NCI-H345 treated with DMSO at 0.1 percent for 48 hours (cell line): ENCODE measurements at regions not wholly inside any gene's neighbourhood (a gene's known extent, or its start where the extent isn't known, plus 50 kb on each side); places are given as distances from the start of the nearest gene placed in this dataset.
"Not testable (repeated sequence)": the region's sequence is repeated elsewhere in the genome, so short reads cannot be mapped to it uniquely, and the experiment has no call there.

ENCODE experiments used
- DNase-seq: peaks from one replicate; lab custom pipeline; 2025; ENCODE audit not compliant: unreplicated experiment; lab: John Stamatoyannopoulos, UW

DNA sequence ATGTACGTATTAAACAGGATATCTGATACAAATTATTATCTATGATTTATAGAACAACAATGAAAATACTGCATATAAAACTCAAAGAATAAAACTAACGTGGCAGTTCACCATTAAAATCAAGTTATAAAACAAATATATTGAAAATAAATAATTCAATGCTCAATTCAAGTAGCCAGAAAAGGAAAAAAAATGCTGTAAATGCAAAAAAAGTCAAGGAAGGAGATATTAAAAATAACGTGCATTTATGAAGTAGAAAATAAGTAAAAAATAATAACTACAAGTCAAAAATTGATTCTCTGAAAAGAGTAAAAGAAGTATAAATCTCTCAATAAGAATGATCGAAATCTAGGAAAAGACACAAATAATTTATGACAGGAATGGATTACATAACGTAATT is 460.5 kb upstream of the CD180 start:
- no peak for DNase-seq

DNA sequence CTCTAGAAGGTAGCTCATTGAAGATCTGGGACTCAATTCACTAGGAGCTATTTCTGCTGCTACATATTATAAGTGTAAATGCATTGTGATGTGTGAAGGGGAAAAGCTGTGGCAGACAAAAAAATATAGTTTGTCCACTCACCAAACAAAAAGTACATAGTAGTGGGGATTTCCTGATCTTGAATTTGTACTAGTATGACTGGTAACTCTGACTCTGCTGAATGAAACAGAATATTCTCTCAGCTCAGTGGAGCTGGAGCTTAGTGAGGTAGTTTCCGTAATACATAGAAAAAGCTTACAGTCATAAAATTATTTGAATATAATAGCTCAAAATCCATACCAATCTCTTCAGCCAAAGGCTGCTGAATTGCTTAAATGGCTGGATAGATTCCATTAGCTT is 455.6 kb upstream of the CD180 start:
- DNase-seq, result no peak

DNA sequence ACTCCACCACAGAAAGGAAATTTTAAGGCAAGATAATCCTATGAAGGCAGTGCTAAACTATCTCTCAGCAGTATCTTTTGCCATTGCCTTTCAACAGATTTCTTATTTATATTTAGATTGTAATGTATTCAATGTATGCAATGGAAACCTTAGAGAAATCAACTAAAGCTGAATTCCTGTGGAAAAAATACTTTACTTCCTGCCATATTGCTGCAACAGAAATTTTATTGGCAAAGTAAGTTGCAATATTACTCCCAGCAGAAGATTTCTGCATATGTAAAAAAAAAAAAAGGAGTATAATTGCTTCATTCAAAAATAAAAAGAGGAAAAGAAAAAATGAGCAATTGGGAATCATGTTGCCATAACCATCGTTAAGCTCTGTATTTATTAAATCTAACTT is 454.6 kb upstream of the CD180 start:
- no peak for DNase-seq

DNA sequence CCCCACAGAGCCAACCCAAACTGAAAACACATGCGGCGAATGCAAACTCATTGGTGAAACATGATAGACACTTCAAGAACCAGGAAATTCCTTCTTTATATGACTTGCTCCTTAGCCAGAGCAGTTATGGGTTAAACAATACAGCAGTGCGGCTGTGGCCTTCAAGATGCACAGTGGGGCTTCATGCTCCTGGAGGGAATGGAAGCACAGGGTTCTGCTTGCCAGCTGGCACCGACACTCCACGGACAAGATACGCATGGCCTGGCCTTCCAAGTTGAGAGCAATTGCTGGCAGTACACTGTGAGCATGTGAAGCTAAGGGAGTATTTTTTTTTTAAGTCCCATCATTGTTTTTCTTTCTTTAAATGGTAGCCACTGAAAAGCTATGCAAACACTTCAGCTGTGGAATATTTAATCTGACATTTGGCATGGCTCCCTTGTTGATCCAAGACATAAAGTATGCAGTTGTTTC is 451.6 kb upstream of the CD180 start:
- DNase-seq, result peak; percentile 63

DNA sequence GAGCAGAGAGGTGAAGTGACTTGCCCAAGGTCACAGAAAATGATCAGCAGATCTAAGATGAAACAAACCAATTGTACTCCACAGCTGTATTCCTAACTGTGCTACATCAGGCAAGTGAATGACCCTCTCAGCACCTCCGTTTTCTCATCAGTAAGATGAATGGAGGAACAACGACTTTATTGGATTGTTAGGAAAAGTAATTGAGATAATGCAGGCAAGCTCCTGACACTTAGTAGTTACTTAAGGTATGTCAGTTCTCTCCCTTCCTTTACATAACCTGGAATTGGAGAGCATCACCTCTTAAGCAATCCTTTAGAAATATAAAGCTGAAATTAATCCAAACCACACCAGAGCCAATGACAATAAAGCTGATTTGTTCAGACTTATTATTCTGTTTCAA is 451.2 kb upstream of the CD180 start:
- DNase-seq, result no peak

DNA sequence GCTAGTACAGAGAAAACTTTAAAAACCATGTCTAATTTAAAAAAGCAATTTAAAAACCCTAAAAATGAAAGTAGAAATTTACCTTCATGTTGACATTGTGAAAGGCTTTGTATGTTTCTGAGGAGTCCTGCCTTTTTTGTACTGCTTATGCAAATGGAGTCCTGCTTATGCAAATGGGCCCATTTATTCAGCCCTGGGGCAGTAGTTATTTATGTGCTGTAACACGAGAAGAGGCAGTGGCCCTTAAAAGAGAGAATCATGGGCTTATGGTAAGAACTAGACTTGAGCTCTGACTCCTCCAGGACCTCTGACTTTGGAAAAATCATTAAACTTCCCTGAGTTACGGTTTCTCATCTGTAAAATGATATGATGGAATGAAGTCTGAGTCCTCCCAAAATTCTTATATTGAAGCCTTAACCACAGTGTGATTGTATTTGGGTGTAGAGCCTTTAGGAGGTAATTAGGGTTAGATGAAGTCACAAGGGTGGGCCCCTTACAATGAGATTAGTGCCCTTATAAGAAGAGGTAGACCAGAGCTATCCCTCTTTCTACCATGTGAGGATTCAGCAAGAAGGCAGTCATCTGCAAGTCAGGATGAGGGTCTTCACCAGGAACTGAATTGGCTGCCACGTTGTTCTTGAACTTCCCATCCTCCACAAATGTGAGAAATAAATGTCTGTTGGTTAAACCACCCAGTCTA is 447.8 kb upstream of the CD180 start:
- DNase-seq, result no peak

DNA sequence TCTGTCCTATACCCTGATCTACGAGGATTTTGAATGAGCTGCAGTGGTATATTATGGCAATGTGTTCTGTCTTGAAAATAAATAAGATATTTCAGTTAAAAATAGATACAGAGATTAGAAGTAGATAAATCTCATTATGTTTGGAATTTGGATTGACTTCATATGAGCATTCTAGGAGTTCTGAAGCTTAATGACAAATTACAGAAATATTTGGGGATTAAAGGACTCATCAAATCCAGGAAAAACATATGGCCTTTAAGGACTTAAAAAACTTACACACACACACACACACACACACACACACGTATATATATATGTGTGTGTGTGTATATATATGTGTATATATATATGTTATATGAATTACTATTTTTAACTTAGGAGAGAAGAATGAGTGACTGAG is 446.9 kb upstream of the CD180 start:
- DNase-seq, result no peak

DNA sequence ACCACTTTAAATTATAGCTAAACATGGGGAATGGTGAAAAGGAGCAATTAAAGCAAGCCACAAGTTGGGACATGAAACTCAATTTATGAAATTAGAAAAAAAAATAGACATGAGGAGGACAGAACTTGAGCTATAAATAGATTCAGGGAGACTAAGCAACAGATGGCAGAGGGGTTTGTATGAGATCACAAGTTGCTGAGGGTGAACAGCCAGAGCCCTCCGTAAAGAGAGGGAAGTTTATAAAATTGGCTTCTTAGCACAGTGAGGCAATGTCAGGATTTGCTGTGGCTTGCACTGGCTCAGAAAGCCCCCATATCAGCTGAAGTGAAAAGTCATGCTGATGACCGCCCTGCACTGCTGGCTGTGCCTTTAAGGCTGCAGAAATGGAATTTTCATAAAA is 443.4 kb upstream of the CD180 start:
- DNase-seq, result no peak

DNA sequence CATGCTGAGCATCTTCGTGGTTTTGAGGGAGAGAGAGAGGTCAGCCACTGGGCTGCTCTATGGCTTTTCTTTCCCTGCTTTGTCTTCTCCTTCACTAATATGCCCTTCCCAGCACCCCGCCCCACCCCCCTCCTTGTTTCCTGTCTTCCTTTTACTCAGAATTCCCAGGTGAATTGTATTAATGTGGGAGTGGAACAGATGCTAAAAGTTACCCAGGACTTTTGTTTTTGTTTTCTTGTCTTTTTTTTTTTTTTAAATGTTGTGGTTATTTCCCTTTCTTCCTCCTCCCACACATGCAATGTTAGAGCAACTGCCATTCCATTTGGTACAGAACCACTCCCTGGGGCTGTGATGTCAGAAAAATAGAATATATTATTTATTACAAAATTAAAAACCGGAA is 442.7 kb upstream of the CD180 start:
- no peak for DNase-seq

DNA sequence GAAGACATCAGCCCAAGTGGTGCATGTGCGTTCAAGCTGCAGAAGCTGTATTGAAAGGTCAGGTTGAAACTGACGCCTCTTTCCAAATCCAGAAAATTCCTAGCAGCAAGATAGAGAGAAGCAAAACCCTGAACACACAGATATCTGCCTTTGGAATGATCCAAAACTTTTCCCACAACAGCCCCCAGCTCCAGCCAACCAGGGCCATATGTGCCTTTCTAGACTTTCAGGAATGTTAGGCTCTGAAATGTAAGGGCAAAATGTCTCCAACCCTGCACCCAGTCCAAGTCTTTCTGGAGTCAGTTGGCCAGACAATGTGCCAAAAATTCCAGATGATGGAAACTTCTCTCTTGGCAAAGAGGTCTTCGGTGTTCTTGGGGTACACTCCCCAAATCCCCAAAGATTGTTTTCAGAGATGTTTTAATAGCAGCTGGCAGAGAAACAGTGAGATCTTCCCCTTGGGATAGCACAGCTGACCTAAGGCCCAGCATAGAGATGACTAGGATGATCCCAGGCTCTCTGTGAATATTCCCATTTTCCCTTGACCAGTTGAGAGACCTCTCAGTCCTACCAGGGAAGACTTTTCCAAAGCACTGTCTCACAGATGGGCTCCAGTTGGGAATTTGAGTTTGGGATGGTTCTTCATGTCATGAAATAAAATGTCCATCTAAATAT is 440.4 kb upstream of the CD180 start:
- DNase-seq, result no peak

DNA sequence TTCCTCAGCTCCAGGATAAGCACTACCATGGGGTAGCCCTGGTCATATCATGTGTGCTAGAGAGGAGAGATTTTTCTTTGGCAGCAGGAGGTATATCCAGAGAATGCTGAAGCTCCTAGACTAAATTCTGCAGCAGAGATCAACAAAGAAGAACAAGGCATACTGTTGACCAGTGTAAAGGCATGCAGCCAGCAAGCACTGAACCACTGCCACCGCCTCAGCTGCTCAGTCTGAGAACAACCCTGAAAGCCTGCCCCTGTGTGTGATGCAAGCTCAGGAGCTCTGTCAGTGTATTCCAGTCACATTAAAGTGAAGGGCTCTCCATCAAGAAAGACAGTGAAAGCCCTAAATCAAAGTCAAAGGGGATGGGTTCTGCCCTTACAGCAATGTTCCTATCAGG is 439.5 kb upstream of the CD180 start:
- DNase-seq, result no peak

DNA sequence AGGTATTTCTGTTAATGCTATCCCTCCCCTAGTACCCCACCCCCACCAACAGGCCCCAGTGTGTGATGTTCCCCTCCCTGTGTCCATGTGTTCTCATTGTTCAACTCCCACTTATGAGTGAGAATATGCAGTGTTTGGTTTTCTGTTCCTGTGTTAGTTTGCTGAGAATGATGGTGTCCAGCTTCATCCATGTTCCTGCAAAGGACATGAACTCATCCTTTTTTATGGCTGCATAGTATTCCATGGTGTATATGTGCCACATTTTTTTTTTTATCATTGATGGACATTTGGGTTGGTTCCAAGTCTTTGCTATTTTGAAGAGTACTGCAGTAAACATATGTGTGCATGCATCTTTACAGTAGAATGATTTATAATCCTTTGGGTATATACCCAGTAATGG is 430.5 kb upstream of the CD180 start:
- not testable (repeated sequence) for DNase-seq

DNA sequence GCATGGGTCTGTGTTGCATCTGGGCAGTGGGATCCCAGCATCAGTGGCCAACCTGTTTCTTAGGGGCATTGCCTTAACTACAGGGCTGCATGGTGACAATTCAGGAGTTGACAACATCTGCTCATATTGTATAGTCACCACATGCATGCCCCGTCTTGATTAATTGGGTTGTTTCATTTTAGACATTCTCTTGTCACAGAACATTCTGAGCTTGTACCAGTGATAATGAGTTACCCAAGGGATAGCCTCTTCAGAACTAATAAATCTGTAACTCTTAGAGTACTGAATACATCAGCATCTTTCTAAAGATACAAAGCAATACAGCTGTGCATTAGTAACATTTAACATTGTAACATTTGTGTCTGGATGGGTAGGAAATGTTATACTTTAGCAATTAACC is 426.5 kb upstream of the CD180 start:
- DNase-seq, result no peak

DNA sequence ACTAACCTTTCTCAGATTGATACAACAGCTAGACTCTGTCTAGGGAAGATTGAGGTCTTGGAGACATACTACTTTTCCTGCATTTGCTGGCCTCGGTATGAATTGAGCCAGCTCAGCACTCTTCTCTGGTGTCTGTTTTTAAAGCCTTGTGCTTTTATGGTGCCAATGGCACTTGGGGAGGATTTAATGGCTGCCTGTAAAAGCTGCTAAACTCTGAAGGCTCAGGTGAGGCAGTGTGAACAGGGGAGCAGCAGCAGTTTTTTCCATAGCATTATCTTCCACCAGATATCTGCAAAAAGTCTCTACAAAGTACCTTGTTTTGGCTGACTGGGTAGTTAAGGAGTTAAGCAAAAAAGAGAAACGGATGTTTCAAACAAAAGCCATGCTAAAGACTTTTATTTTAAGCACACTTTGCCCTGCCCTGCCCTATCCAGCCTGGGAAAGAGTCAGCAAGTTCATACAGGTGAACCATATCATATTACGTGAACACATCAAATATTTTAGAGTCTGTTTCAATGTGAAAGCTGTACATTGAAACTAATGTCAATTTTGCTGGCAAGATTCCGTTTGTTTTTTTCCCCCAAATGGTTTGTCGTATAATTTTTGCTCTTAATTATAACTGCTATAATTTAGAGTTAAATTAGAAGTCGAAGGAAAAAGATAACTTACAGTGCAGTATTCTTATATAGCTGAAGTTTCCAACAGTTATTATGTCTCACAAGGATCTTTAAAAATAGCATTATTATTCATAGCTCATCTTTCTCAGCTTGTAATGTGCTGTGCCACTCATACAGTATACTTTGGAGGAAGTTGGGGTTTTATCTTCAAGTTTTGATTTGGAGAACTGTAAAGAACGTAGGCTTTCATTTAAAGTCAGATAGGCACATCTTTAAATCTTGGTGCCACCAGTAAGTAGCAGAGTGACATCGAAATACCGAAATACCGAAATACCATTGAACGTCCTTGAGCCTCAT is 424.1 kb upstream of the CD180 start:
- DNase-seq, result no peak

DNA sequence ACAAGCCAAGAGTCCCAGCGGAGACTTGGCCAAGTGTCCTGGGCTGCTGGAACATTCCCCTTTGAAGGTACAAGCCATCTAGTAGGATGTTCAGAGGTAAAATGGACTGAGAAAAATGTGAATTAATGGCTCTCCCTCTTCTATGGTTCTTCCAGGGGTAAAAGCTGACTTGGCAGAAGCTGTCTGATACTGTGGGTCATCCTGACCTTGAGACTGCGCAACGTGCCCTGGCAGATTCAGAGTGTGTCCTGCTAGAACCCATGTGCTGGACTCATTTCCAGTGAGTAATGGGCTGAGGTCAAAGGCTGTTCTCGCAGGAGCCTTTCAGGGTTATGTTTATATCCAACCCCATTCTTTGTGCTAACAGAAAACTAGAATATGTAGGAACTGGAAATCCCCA is 423.0 kb upstream of the CD180 start:
- no peak for DNase-seq

DNA sequence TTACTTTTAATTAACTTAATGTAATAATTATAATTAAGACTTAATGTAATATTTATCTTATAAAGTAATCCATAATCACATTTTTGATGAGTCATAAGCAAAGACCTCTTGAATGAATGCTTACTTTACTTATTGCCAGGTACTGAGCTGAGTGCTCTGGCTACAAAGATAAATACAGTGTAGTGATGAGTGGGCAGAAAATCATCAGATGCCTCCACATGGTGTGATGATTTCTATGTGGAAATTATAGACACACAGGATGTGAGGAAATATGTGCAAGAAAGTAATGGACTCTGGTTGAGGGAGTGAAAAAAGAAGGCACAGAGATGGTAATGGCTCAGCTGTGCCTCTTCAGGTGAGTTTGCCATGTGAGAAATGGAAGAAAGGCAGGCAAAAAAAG is 422.6 kb upstream of the CD180 start:
- no peak for DNase-seq

DNA sequence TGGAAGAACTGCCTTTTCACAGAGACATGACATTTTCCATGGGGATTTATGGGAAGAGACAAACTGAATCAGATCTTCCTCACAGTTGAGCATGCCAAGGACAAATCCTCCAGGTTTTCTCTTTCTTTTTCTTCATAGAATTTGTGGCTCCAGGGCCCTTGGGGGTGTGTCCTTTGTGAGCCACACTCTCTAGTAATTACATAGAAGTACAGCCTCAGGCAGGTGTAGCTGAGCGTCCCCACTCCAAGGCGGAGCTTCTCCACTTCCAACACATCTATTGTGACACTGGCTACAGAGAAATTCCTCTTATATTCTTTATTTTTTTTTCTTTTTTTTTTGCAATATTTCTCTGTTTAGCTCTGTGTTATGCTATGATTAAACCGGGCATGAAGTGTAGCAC is 420.5 kb upstream of the CD180 start:
- DNase-seq, result no peak

DNA sequence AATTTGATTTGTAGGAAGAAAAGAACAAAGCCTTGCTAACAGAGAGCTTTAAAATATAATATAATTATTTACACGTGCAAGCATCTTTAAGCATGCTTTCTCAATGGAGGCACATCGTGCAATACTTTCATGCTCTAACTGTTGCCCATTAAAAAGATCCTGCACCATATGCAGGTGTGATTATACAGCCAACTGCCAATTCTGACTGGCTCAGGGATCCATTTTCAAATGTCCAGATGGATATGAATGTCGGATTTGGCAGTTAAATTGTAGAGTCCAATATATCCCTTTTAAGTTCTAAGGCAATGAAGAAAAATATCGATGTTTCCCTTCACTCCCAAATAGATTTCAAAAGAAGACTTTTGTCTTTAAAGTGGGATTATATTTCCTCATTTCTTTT is 416.4 kb upstream of the CD180 start:
- DNase-seq, result no peak

DNA sequence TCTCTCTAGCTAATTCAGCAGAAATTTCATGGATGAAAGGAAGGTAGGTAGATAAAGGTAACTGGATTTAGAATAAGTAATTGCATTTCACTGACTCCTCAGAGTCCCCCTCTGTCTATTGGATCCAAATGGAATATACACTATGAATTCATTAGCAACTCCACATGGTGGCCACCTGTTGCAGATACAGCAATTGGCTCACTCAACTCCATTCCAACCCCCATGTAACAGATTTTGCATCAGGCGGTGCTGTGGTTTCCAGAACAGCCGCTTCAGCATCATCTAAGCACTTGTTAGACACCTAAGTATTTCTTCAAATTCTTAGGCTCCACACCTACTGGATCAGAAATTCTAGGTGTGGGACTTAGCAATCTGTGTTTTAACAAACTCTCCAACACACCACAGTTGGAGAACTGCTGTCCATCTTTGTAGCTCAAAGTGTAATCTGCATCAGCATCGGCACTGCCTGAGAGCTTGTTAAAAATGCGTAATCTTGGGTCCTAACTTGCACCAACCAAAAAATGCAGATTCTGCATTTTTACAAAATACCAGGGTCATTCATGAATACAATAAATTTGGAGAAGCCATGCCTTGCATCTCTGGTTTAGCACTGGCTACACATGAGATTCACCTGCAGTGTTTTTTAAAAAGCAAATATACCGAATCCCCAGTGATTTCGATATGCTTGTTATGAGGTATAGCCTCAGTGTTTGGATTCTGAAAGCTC is 413.8 kb upstream of the CD180 start:
- DNase-seq, result no peak

DNA sequence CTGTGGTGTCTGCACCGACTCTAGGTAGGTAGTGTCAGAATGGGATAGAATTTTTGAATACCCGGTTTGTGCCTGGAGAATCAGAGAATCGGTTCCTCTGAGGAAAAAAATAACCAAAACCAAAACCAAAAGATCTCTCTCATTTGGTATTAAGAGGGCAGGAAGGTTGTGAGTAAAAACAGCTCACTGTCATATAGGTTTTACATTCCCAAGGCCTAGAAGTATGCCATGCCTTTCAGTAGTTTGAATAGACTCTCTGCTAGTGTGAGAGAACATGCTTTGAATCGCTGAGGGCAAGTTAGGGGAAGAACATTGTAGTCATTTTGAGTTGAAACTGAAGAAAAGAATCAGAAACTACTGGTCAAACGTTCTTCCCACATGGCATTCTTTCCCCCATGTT is 411.4 kb upstream of the CD180 start:
- no peak for DNase-seq

DNA sequence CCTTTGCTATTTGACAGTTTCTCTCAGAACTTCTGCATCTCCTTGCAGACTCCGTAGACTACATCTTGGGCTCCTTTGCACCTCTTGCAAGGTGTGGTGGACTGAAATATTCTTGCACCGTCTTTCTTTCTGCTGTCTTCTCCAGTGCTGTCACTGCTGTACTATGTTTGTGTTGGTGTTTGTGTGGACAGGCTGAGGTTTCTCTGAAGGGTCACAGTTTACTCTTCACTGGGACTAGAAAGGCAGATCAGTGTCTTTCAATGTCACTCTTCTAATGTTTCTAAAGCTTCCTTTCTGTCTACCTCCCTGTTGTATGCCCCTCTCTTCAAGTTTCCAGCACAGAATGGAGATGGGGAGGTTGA is 410.0 kb upstream of the CD180 start:
- no peak for DNase-seq
